ENCODE measurements at regions not wholly inside any gene's neighbourhood (a gene's known extent, or its start where the extent isn't known, plus 50 kb on each side); places are given as distances from the start of the nearest gene placed in this dataset.

- no peak for TF ChIP-seq SMC3 (IDR thresholded peaks at IDR 0.05; ENCODE audit: low read depth, low read length)
- TF ChIP-seq BHLHE40 (IDR thresholded peaks at IDR 0.05; ENCODE audit: low read depth, low read length) = no peak
- TF ChIP-seq CEBPB (IDR thresholded peaks at IDR 0.05; ENCODE audit: low read depth, low read length) = no peak
These were observed 616.3 kb upstream of the BCHE start for GRCh38 chr3:166453478-166453877.

Data from IMR-90 (cell line).